ENCODE measurements at regions not wholly inside any gene's neighbourhood (a gene's known extent, or its start where the extent isn't known, plus 50 kb on each side); places are given as distances from the start of the nearest gene placed in this dataset.

DNA sequence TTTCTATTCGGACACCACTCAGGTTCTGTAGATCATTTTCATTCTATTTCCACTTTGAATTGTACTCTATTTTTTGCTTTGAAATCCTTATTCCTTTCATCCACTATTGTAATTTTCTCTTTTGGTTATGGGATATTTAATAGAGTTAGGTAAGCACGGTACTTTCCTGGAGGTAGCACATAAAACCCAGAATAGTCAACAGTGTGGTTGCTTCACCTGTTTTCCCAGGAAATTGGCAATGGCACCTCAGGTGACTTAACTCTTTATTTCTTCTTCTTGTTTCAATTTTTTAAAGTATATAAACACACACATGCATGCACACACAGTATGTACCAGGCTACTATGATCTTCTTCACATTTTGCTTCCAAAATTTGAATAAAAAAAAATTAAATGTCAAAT, 682.0 kb upstream of the TMEFF2 start:
- intact Hi-C loops (cut with micrococcal nuclease) = no loop called here
- H3K27ac Mint-ChIP-seq = no peak overlapping the region
- H3K36me3 Mint-ChIP-seq (ENCODE audit: low read depth) = no peaks in the 10 kb centered on the region
- no peaks in the 10 kb centered on the region for H3K9me3 Mint-ChIP-seq
- no peaks in the 10 kb centered on the region for H3K4me1 Mint-ChIP-seq (ENCODE audit: low read depth)
- DNase-seq (ENCODE audit: low spot score) = no peak
- H3K4me3 Mint-ChIP-seq (ENCODE audit: low read depth) = no peak overlapping the region
- H3K27me3 Mint-ChIP-seq (ENCODE audit: low read depth) = no peaks in the 10 kb centered on the region

DNA sequence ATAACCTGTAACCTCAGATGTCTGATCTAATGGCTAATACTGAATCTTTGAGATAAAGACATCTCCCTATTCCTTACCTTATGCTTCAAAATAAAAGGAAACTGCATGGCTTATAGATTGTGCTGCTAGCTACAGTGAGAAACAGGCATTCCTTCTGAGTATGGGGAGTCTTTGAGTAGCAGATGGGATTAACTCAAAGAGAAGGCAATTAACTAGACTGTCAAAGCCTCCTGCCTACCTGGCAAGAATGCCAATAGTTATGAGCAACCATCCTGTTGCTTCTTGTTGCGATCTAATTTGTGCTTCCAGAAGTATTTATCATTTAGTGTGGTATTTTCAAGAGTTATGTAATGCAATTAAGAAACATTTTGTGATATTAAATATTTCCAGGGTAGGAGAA, 660.0 kb upstream of the TMEFF2 start:
- H3K9me3 Mint-ChIP-seq = no peaks in the 10 kb centered on the region
- intact Hi-C loops (cut with micrococcal nuclease) = no loop called here
- no peaks in the 10 kb centered on the region for H3K4me1 Mint-ChIP-seq (ENCODE audit: low read depth)
- H3K27ac Mint-ChIP-seq = no peak overlapping the region
- DNase-seq (ENCODE audit: low spot score) = no peak
- no peaks in the 10 kb centered on the region for H3K27me3 Mint-ChIP-seq (ENCODE audit: low read depth)
- H3K36me3 Mint-ChIP-seq (ENCODE audit: low read depth) = no peaks in the 10 kb centered on the region
- no peak overlapping the region for H3K4me3 Mint-ChIP-seq (ENCODE audit: low read depth)

DNA sequence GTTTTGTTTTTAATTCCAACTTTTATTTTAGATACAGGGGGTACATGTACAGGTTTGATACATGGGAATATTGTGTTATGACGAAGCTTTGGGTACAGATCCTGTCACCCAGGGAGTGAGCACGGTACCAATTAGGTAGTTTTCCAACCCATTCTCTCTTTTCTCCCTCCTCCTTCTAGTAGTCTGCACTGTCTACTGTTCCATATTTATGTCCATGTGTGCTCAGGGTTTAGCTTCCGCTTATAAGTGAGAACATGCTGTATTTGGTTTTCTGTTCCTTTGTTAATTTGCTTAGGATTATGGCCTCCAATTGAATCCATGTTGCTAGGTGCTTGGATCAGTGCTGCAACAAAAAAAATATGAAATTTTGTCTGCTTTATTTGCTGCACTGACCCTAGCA, 659.3 kb upstream of the TMEFF2 start:
- intact Hi-C loops (cut with micrococcal nuclease) = no loop called here
- Mint-ChIP-seq H3K36me3 (ENCODE audit: low read depth) (no peaks in the 10 kb centered on the region), H3K4me1 (ENCODE audit: low read depth) (no peaks in the 10 kb centered on the region), H3K27ac (no peak overlapping the region), H3K9me3 (no peaks in the 10 kb centered on the region), H3K4me3 (ENCODE audit: low read depth) (no peak overlapping the region), H3K27me3 (ENCODE audit: low read depth) (no peaks in the 10 kb centered on the region)
- DNase-seq (ENCODE audit: low spot score) = no peak

DNA sequence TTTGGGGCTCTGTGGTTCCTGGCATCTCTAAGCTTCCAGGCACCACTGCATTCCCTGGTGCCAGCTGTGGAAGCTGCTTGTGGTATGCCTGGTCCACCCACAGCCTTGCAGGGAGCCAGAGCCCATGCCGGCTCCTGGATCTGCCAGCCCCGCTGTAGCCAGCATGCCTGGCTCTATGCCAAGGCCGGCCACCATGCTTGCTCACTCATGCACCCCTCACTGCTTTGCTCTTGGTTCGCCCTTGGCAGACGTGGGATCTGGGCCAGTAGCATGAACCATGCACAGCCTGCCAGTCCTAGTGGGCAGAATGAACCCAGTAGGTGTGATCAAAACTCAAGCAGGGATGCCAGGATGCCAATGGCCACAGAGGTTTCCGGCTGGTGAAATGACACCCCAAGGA, 634.2 kb upstream of the TMEFF2 start:
- Mint-ChIP-seq H3K4me3 (ENCODE audit: low read depth) (no peak overlapping the region), H3K27ac (no peak overlapping the region), H3K36me3 (ENCODE audit: low read depth) (no peaks in the 10 kb centered on the region), H3K9me3 (no peaks in the 10 kb centered on the region), H3K4me1 (ENCODE audit: low read depth) (no peaks in the 10 kb centered on the region), H3K27me3 (ENCODE audit: low read depth) (no peaks in the 10 kb centered on the region)
- no peak for DNase-seq (ENCODE audit: low spot score)
- intact Hi-C loops (cut with micrococcal nuclease) = no loop called here

DNA sequence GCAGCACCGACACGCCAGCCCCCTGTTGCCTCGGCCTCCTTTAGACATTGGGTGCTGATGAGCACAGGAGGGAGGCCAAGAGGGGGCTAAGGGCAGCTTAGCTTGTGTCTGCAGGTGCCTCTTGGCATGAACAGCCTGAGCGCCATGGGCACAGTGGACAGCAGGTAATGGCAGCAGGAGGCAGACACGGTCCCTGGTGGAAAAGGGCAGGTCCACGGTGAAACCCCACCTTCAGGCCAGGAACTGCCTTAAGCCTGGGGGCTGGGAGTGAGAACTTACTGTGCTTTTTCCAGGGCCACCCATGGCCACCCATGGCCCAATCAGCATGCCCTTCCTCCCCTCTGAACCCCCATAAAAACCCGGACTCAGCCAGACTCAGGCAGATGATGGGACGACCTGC, 633.4 kb upstream of the TMEFF2 start:
- Mint-ChIP-seq H3K4me3 (ENCODE audit: low read depth) (no peak overlapping the region), H3K36me3 (ENCODE audit: low read depth) (no peaks in the 10 kb centered on the region), H3K4me1 (ENCODE audit: low read depth) (no peaks in the 10 kb centered on the region), H3K9me3 (no peaks in the 10 kb centered on the region), H3K27ac (no peak overlapping the region), H3K27me3 (ENCODE audit: low read depth) (no peaks in the 10 kb centered on the region)
- intact Hi-C loops (cut with micrococcal nuclease) = no loop called here
- DNase-seq (ENCODE audit: low spot score) = no peak

DNA sequence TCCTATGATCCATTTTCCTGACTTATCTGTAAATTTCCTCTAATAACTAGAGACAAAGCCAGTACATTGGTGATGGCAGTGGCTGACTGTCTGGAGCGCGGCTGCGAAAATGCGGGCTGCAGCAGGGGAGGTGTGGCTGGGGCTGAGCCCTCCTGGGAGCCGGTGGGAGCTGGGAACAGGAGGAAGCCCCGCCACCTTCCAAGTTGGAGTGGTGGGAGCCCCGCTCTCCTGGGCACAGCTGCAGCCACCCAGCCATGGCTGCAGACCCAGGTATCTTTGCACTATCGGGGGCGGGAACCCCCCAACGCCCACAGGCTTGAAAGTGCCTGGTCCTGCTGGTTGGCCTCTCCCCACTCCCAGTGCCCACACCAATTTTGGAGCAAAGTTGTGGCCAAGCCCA, 633.0 kb upstream of the TMEFF2 start:
- H3K9me3 Mint-ChIP-seq = no peaks in the 10 kb centered on the region
- no peak overlapping the region for H3K27ac Mint-ChIP-seq
- no peaks in the 10 kb centered on the region for H3K27me3 Mint-ChIP-seq (ENCODE audit: low read depth)
- DNase-seq (ENCODE audit: low spot score) = no peak
- no peaks in the 10 kb centered on the region for H3K4me1 Mint-ChIP-seq (ENCODE audit: low read depth)
- H3K36me3 Mint-ChIP-seq (ENCODE audit: low read depth) = no peaks in the 10 kb centered on the region
- H3K4me3 Mint-ChIP-seq (ENCODE audit: low read depth) = no peak overlapping the region
- intact Hi-C loops (cut with micrococcal nuclease) = no loop called here

DNA sequence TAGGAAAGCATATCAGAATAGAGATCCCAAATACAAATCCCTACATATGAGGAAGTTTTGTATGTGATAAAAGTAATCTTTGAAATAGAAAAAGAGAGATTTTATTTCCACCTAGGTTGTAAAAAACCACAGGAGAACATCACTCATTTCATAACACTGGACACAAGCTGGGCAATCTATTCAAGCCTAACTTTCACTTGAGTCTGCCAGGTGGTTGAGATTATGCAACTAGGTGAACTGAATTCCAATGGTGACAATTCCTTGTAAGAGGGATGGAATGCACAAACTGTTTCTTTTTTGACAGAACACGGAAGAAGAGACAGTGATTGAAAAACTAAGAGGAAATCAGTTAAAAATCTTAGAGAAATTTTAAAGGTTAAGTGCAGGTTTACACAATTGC, 619.6 kb upstream of the TMEFF2 start:
- Mint-ChIP-seq H3K27me3 (ENCODE audit: low read depth) (no peaks in the 10 kb centered on the region), H3K9me3 (peaks cover 3% of the 10 kb centered on the region), H3K4me3 (ENCODE audit: low read depth) (no peak overlapping the region), H3K27ac (no peak overlapping the region), H3K36me3 (ENCODE audit: low read depth) (no peaks in the 10 kb centered on the region), H3K4me1 (ENCODE audit: low read depth) (no peaks in the 10 kb centered on the region)
- intact Hi-C loops (cut with micrococcal nuclease) = no loop called here
- no peak for DNase-seq (ENCODE audit: low spot score)

DNA sequence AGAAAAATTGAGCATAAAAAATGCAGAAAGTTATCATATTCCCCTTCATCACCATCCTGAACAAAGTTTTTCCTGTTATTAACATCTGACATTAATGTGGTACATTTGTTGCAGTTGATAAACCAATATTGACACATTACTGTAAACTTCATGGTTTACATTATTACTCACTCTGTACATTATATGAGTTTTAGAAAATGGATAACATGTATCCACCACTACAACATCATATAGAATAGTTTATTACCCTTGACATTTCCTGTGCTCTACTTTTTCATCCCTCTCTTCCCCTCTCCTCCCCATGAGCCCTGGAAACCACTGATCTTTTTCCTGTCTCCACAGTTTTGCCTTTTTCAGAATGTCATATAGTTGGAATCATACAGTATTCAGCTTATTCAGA, 618.6 kb upstream of the TMEFF2 start:
- H3K4me3 Mint-ChIP-seq (ENCODE audit: low read depth) = no peak overlapping the region
- H3K36me3 Mint-ChIP-seq (ENCODE audit: low read depth) = no peaks in the 10 kb centered on the region
- H3K9me3 Mint-ChIP-seq = no peaks in the 10 kb centered on the region
- no peaks in the 10 kb centered on the region for H3K27me3 Mint-ChIP-seq (ENCODE audit: low read depth)
- intact Hi-C loops (cut with micrococcal nuclease) = no loop called here
- H3K4me1 Mint-ChIP-seq (ENCODE audit: low read depth) = no peaks in the 10 kb centered on the region
- DNase-seq (ENCODE audit: low spot score) = no peak
- H3K27ac Mint-ChIP-seq = no peak overlapping the region

DNA sequence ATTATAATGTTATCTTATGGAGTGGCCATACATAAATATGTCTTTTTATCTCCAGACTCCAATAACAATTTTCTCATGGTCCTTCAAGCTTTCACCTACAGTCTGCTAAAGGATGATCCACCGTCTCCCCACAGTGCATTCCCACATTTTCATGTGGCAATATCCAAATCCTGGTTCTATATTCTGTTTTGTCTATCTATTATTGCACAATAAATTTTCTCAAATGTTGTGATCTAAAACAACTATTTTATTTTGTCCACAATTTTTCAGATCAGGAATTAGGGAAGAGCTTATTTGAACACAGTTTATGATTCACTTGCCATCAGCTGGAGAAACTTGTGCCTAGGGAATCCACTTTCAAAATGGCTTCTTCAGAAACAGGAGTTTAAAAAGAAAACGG, 614.4 kb upstream of the TMEFF2 start:
- H3K27me3 Mint-ChIP-seq (ENCODE audit: low read depth) = no peaks in the 10 kb centered on the region
- H3K4me3 Mint-ChIP-seq (ENCODE audit: low read depth) = no peak overlapping the region
- H3K27ac Mint-ChIP-seq = no peak overlapping the region
- intact Hi-C loops (cut with micrococcal nuclease) = no loop called here
- no peaks in the 10 kb centered on the region for H3K9me3 Mint-ChIP-seq
- no peaks in the 10 kb centered on the region for H3K36me3 Mint-ChIP-seq (ENCODE audit: low read depth)
- no peak for DNase-seq (ENCODE audit: low spot score)
- no peaks in the 10 kb centered on the region for H3K4me1 Mint-ChIP-seq (ENCODE audit: low read depth)

DNA sequence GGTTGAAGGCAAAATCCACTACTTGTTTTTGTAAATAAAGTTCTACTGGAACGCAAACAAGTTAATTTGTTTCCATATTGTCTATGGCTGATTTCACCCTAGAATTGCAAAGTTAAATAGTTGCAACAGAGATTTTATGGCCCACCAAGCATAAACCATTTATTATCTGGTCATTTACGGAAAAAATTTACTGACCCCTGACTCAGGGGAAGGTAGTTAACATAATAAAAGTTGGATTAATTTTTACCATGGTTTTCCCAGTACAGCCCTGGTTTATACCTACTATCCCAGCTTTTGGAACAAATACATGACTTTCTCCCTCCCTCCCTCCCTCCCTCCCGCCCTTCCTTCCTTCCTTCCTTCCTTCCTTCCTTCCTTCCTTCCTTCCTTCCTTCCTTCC, 588.9 kb upstream of the TMEFF2 start:
- H3K27ac Mint-ChIP-seq = no peak overlapping the region
- no peaks in the 10 kb centered on the region for H3K9me3 Mint-ChIP-seq
- no peaks in the 10 kb centered on the region for H3K36me3 Mint-ChIP-seq (ENCODE audit: low read depth)
- no peaks in the 10 kb centered on the region for H3K27me3 Mint-ChIP-seq (ENCODE audit: low read depth)
- no peak for DNase-seq (ENCODE audit: low spot score)
- H3K4me1 Mint-ChIP-seq (ENCODE audit: low read depth) = no peaks in the 10 kb centered on the region
- intact Hi-C loops (cut with micrococcal nuclease) = no loop called here
- H3K4me3 Mint-ChIP-seq (ENCODE audit: low read depth) = no peak overlapping the region

DNA sequence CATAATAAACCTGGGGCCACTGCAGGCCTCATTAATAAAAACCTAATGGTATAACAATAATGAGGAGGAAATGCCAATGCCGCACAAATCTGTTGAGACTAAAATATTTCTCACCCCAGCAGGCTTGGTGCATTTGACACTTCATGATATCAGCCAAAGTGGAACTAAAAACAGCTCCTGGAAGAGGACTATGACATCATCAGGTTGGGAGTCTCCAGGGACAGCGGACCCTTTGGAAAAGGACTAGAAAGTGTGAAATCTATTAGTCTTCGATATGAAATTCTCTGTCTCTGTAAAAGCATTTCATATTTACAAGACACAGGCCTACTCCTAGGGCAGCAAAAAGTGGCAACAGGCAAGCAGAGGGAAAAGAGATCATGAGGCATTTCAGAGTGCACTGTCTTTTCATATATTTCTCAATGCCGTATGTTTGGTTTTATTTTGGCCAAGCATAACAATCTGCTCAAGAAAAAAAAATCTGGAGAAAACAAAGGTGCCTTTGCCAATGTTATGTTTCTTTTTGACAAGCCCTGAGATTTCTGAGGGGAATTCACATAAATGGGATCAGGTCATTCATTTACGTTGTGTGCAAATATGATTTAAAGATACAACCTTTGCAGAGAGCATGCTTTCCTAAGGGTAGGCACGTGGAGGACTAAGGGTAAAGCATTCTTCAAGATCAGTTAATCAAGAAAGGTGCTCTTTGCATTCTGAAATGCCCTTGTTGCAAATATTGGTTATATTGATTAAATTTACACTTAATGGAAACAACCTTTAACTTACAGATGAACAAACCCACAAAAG, 580.9 kb upstream of the TMEFF2 start:
- Mint-ChIP-seq H3K27ac (no peak overlapping the region), H3K4me1 (ENCODE audit: low read depth) (no peaks in the 10 kb centered on the region), H3K4me3 (ENCODE audit: low read depth) (no peak overlapping the region), H3K27me3 (ENCODE audit: low read depth) (no peaks in the 10 kb centered on the region), H3K36me3 (ENCODE audit: low read depth) (no peaks in the 10 kb centered on the region), H3K9me3 (no peaks in the 10 kb centered on the region)
- intact Hi-C loops (cut with micrococcal nuclease) = no loop called here
- no peak for DNase-seq (ENCODE audit: low spot score)

DNA sequence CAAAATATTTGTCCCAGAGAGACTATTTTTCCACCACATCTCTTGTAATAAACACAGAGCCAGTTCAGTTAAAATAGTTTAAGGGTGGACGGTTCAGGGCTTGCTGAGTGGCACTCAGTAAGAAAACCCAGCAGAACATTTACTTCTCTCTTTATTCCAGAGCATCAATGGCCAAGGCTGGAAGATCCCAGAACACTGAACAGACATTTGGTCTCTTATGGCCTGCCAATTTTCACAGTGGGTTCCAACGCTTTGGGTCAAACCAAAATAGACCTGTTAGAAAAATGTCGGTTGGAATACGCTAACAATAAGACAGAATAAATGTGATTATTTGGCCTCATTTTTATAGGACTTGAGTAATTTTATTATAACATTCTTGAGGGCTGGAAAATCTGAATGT, 580.3 kb upstream of the TMEFF2 start:
- no peaks in the 10 kb centered on the region for H3K9me3 Mint-ChIP-seq
- H3K27me3 Mint-ChIP-seq (ENCODE audit: low read depth) = no peaks in the 10 kb centered on the region
- no peak overlapping the region for H3K4me3 Mint-ChIP-seq (ENCODE audit: low read depth)
- H3K36me3 Mint-ChIP-seq (ENCODE audit: low read depth) = no peaks in the 10 kb centered on the region
- H3K27ac Mint-ChIP-seq = no peak overlapping the region
- no peak for DNase-seq (ENCODE audit: low spot score)
- intact Hi-C loops (cut with micrococcal nuclease) = no loop called here
- H3K4me1 Mint-ChIP-seq (ENCODE audit: low read depth) = no peaks in the 10 kb centered on the region

DNA sequence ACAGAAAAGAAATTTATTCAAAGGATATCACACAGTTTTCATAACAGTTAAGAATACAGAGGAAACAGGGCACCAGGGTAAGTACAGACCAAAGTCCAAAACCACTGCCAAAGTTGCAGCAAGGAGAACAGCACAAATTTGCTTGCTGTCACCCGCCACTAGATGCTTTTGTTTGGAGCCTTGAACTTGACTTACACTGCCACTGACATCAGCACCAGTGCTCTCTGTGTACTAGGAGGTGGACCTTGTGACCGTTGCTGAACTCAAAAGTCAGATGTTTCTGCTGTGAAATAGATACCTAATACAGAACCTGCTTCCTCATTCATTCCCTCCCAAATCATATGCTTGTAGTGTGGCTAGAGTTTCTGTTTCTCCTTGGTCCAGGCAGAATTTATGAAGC, 578.3 kb upstream of the TMEFF2 start:
- Mint-ChIP-seq H3K9me3 (no peaks in the 10 kb centered on the region), H3K27ac (no peak overlapping the region), H3K27me3 (ENCODE audit: low read depth) (no peaks in the 10 kb centered on the region), H3K4me3 (ENCODE audit: low read depth) (no peak overlapping the region), H3K36me3 (ENCODE audit: low read depth) (no peaks in the 10 kb centered on the region), H3K4me1 (ENCODE audit: low read depth) (no peaks in the 10 kb centered on the region)
- DNase-seq (ENCODE audit: low spot score) = no peak
- intact Hi-C loops (cut with micrococcal nuclease) = no loop called here

DNA sequence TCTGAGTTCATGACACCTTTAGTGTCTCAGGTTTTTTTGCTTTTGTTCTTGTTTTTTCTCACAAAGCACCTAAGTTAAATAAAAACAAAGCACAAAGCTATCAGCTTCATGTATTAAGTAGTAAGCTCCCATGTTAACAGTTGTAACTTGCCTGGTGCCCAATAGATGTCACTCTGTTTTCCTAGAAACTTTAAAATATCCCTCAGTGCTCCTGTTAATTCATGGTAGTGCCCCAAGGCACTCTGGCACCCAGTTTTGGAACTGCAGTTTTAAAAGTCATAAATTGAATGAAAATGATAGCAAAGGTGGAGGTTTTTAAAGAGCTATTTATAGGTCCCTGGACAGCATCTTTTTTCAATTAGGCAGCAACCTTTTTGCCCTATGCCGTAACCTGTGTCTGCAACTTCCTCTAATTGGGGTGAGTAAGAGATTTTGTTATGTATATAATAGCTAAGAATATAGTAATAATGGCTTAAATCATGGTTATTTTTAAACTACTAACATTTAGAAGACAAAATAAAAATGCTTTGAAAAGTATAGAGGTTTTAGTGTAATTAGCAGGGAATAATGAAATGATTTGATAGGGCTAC, 555.0 kb upstream of the TMEFF2 start:
- H3K9me3 Mint-ChIP-seq = no peaks in the 10 kb centered on the region
- H3K4me3 Mint-ChIP-seq (ENCODE audit: low read depth) = no peak overlapping the region
- H3K27me3 Mint-ChIP-seq (ENCODE audit: low read depth) = no peaks in the 10 kb centered on the region

More for the DNA sequence above, 555.0 kb upstream of the TMEFF2 start:
- no peak overlapping the region for H3K27ac Mint-ChIP-seq
- intact Hi-C loops (cut with micrococcal nuclease) = no loop called here
- no peaks in the 10 kb centered on the region for H3K4me1 Mint-ChIP-seq (ENCODE audit: low read depth)
- DNase-seq (ENCODE audit: low spot score) = no peak
- no peaks in the 10 kb centered on the region for H3K36me3 Mint-ChIP-seq (ENCODE audit: low read depth)
